ENCODE measurements at regions not wholly inside any gene's neighbourhood (a gene's known extent, or its start where the extent isn't known, plus 50 kb on each side); places are given as distances from the start of the nearest gene placed in this dataset.

- TF ChIP-seq POLR2A (IDR thresholded peaks at IDR 0.05; ENCODE audit: low read depth, low read length) (no peak), CTCF (conservative IDR thresholded peaks at IDR 0.05; ENCODE audit: low read depth, low read length) (no peak), BHLHE40 (IDR thresholded peaks at IDR 0.05; ENCODE audit: low read depth, low read length) (no peak), RAD21 (IDR thresholded peaks at IDR 0.05; ENCODE audit: low read length) (no peak), RCOR1 (IDR thresholded peaks at IDR 0.05; ENCODE audit: insufficient replicate concordance, low read length) (no peak), RFX5 (IDR thresholded peaks at IDR 0.05; ENCODE audit: low read depth, low read length) (no peak), CEBPB (IDR thresholded peaks at IDR 0.05; ENCODE audit: low read depth, low read length) (no peak), USF2 (IDR thresholded peaks at IDR 0.05; ENCODE audit: low read depth, low read length) (no peak), NFE2L2 (IDR thresholded peaks at IDR 0.05; ENCODE audit: low read depth, low read length) (no peak)
Measured at GRCh38 chr2:62654423-62654791, 51.1 kb upstream of the EHBP1 start.

Measured in IMR-90 (cell line).